ENCODE measurements at regions not wholly inside any gene's neighbourhood (a gene's known extent, or its start where the extent isn't known, plus 50 kb on each side); places are given as distances from the start of the nearest gene placed in this dataset.
"Not testable (repeated sequence)": the region's sequence is repeated elsewhere in the genome, so short reads cannot be mapped to it uniquely, and the experiment has no call there.

DNA sequence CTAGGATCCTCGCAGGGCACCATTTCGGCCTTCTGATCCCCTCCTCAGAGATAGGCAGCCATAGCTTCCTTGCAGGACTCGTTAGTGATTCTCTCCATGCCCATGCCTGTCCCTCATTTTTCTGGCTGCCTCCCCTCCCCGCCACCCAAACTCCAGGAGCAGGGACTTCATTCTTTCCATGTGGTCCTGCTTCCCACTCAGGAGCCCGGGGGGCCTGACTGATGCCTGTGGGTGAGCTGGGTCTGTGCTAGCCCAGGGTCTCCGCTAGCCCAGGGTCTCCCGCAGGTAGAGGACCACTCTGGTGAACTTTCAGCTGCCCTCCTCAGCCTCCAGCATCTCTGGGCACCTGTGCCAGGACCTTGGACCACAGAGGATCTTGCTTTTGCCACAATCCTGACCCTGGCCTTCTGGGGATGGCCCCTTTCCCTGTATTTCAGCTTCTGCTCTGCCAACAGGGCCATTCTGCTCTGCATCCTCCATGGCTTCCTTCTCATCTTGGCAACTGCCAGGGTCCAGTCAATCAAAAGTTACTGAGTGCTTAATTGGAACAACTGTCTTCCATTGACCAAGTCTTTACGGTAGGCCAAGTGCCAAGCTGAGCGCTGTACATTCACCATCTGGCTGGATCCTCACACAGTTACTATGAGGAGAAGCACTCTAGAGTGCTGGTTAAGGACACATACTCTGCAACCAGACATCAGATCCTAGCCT is 152.2 kb downstream of the EFNB1 start:
- H3K4me3 ChIP-seq (IDR thresholded peaks at IDR 0.05; ENCODE audit: insufficient read depth, low read depth, low read length), result no peak overlapping the region
- no peaks in the 10 kb centered on the region for H3K79me2 ChIP-seq (ENCODE audit: insufficient read depth, low read depth)
- no peaks in the 10 kb centered on the region for H4K20me1 ChIP-seq (ENCODE audit: insufficient read depth)
- no peaks in the 10 kb centered on the region for H3K27me3 ChIP-seq (ENCODE audit: insufficient read depth, low read depth)
- H3K9ac ChIP-seq, result no peak overlapping the region
- H3K4me1 ChIP-seq (ENCODE audit: low read depth, poor library complexity, severe bottlenecking), result no peaks in the 10 kb centered on the region
- H3K36me3 ChIP-seq (ENCODE audit: insufficient read depth), result no peaks in the 10 kb centered on the region
- no peak overlapping the region for H3K4me2 ChIP-seq
- no peak overlapping the region for H3K27ac ChIP-seq
- TF ChIP-seq, protein P1, sequence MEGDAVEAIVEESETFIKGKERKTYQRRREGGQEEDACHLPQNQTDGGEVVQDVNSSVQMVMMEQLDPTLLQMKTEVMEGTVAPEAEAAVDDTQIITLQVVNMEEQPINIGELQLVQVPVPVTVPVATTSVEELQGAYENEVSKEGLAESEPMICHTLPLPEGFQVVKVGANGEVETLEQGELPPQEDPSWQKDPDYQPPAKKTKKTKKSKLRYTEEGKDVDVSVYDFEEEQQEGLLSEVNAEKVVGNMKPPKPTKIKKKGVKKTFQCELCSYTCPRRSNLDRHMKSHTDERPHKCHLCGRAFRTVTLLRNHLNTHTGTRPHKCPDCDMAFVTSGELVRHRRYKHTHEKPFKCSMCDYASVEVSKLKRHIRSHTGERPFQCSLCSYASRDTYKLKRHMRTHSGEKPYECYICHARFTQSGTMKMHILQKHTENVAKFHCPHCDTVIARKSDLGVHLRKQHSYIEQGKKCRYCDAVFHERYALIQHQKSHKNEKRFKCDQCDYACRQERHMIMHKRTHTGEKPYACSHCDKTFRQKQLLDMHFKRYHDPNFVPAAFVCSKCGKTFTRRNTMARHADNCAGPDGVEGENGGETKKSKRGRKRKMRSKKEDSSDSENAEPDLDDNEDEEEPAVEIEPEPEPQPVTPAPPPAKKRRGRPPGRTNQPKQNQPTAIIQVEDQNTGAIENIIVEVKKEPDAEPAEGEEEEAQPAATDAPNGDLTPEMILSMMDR (conservative IDR thresholded peaks at IDR 0.05; ENCODE audit: low read depth, low read length), result no peak
- H2AFZ ChIP-seq (ENCODE audit: low read depth), result no peak overlapping the region

DNA sequence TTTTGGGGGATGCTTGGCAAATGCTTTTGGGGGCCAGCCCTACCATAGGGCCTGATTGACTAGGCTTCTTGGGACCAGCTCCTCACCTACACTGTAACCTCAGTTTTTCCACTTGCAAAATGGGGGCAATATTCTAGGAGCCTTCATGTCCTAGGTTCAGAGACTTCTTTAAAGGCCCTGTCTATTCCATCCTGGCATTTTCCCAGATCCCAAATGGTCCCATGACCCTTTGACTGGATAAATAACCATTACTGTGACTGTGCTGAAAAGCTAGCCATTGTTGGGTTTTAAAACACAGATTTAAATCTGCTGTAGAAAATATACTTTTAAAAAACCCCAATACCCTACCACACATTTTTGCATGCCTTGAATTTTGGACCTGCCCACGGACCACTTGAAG is 149.8 kb downstream of the EFNB1 start:
- Histone ChIP-seq H2AFZ (ENCODE audit: low read depth) (no peak overlapping the region), H3K36me3 (ENCODE audit: insufficient read depth) (no peaks in the 10 kb centered on the region), H4K20me1 (ENCODE audit: insufficient read depth) (no peaks in the 10 kb centered on the region), H3K79me2 (ENCODE audit: insufficient read depth, low read depth) (no peaks in the 10 kb centered on the region), H3K4me1 (ENCODE audit: low read depth, poor library complexity, severe bottlenecking) (no peaks in the 10 kb centered on the region), H3K9ac (no peak overlapping the region), H3K27me3 (ENCODE audit: insufficient read depth, low read depth) (no peaks in the 10 kb centered on the region), H3K27ac (no peak overlapping the region), H3K4me2 (no peak overlapping the region), H3K4me3 (IDR thresholded peaks at IDR 0.05; ENCODE audit: insufficient read depth, low read depth, low read length) (no peak overlapping the region)
- TF ChIP-seq, protein P1 (conservative IDR thresholded peaks at IDR 0.05; ENCODE audit: low read depth, low read length), result no peak

DNA sequence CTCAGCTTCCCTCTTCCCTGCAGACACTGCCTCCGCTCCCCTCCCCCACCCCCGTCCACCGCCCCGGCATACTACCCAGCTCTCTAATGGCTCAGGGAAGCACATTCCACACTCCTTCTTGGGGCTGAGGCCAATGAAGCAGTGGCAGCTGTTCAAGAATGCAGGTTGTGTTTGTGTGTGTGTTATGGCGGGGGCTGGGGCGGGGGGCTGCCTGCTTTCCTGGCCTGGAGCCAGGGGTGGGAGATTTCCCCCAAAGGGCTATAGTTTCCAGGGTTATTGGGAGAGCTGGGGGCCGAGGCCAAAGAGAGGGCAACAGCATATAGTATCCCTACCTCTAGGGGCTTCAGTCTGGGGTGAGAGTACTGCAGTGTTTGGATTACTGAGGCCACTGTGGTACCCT is 149.4 kb downstream of the EFNB1 start:
- Histone ChIP-seq H3K27ac (no peak overlapping the region), H3K36me3 (ENCODE audit: insufficient read depth) (no peaks in the 10 kb centered on the region), H2AFZ (ENCODE audit: low read depth) (no peak overlapping the region), H3K4me3 (IDR thresholded peaks at IDR 0.05; ENCODE audit: insufficient read depth, low read depth, low read length) (no peak overlapping the region), H3K9ac (no peak overlapping the region), H3K27me3 (ENCODE audit: insufficient read depth, low read depth) (no peaks in the 10 kb centered on the region), H4K20me1 (ENCODE audit: insufficient read depth) (no peaks in the 10 kb centered on the region), H3K4me2 (no peak overlapping the region), H3K79me2 (ENCODE audit: insufficient read depth, low read depth) (no peaks in the 10 kb centered on the region), H3K4me1 (ENCODE audit: low read depth, poor library complexity, severe bottlenecking) (no peaks in the 10 kb centered on the region)
- TF ChIP-seq, protein P1 (conservative IDR thresholded peaks at IDR 0.05; ENCODE audit: low read depth, low read length), result no peak

DNA sequence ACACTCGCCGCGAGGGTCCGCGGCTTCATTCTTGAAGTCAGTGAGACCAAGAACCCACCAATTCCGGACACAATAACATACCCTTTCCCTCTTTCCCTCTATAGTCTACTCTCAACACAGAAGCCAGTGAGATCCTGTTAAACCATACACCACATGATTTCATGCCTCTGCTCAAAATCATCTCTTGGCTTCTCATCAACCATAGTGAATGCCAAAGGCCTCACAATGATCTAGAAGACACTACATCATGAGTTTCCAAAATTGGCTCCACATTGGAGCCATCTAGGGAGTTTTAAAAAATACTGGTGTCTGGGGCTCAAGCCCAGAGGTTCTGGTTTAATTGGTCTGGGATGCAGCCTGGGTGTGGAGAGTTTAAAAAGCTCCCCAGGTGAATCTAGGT is 124.5 kb downstream of the EFNB1 start:
- no peaks in the 10 kb centered on the region for H3K79me2 ChIP-seq (ENCODE audit: insufficient read depth, low read depth)
- H3K4me2 ChIP-seq, result no peak overlapping the region
- no peaks in the 10 kb centered on the region for H3K36me3 ChIP-seq (ENCODE audit: insufficient read depth)
- H4K20me1 ChIP-seq (ENCODE audit: insufficient read depth), result no peaks in the 10 kb centered on the region
- no peak overlapping the region for H3K4me3 ChIP-seq (IDR thresholded peaks at IDR 0.05; ENCODE audit: insufficient read depth, low read depth, low read length)
- no peak overlapping the region for H2AFZ ChIP-seq (ENCODE audit: low read depth)
- H3K27me3 ChIP-seq (ENCODE audit: insufficient read depth, low read depth), result no peaks in the 10 kb centered on the region
- TF ChIP-seq, protein P1 (conservative IDR thresholded peaks at IDR 0.05; ENCODE audit: low read depth, low read length), result no peak
- no peak overlapping the region for H3K9ac ChIP-seq
- no peaks in the 10 kb centered on the region for H3K4me1 ChIP-seq (ENCODE audit: low read depth, poor library complexity, severe bottlenecking)
- H3K27ac ChIP-seq, result no peak overlapping the region

DNA sequence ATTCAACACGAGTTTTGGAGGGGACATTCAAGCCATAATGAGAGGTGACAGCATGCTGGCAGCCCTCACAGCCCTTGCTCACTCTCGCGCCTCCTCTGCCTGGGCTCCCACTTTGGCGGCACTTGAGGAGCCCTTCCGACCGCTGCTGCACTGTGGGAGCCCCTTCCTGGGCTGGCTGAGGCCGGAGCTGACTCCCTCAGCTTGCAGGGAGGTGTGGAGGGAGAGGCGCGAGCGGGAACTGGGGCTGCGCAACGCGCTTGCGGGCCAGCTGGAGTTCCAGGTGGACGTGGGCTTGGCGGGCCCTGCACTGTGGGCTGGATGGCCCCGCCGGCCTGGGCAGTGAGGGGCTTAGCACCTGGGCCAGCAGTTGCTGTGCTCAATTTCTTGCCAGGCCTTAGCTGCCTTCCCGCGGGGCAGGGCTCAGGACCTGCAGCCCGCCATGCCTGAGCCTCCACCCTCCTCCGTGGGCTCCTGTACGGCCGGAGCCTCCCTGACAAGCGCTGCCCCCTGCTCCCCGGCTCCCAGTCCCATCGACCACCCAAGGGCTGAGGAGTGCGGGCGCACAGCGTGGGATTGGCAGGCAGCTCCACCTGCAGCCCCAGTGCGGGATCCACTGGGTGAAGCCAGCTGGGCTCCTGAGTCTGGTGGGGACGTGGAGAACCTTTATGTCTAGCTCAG is 123.3 kb downstream of the EFNB1 start:
- not testable (repeated sequence) for H3K4me3 ChIP-seq (IDR thresholded peaks at IDR 0.05; ENCODE audit: insufficient read depth, low read depth, low read length); H3K27ac ChIP-seq; H3K4me1 ChIP-seq (ENCODE audit: low read depth, poor library complexity, severe bottlenecking); H2AFZ ChIP-seq (ENCODE audit: low read depth); H3K79me2 ChIP-seq (ENCODE audit: insufficient read depth, low read depth); H4K20me1 ChIP-seq (ENCODE audit: insufficient read depth); H3K36me3 ChIP-seq (ENCODE audit: insufficient read depth); H3K9ac ChIP-seq; H3K27me3 ChIP-seq (ENCODE audit: insufficient read depth, low read depth); H3K4me2 ChIP-seq

Measured in KMS-11 (cell line).